ENCODE measurements at regions not wholly inside any gene's neighbourhood (a gene's known extent, or its start where the extent isn't known, plus 50 kb on each side); places are given as distances from the start of the nearest gene placed in this dataset.

- ATAC-seq (ENCODE audit: low read depth) = no peak; the same call in 1 of the 2 replicates
- POLR2A ChIA-PET (ENCODE audit: unreplicated experiment) = no interaction called here
- H2BK15ac ChIP-seq (ENCODE audit: low read depth, low read length) = no peak overlapping the region
- 17% methylated on average over 1 of the region's 2 CpGs; no CpG with 5 or more reads in 1 of the 2 experiments for WGBS, 2 experiments (ENCODE audit: extremely low coverage in 2 of 2, insufficient read length in 1 of 2)
- peak; percentile 32 for DNase-seq
- no peaks in the 10 kb centered on the region for H3K79me1 ChIP-seq (ENCODE audit: low read depth in 1 of 2, low read length in 2 of 2)
- H2BK5ac ChIP-seq (ENCODE audit: low read depth, low read length, poor library complexity, severe bottlenecking) = no peak overlapping the region
- H3K18ac ChIP-seq (ENCODE audit: low read depth, low read length) = no peak overlapping the region
- H2AK9ac ChIP-seq (replicated peaks; ENCODE audit: low read depth, low read length, poor library complexity) = no peak overlapping the region
- H3K9ac ChIP-seq (ENCODE audit: low read depth, low read length) = no peak overlapping the region
- intact Hi-C loops (cut with micrococcal nuclease) = no loop called here
- H3K9me3 ChIP-seq (ENCODE audit: control insufficient read depth, insufficient read depth, low read length) = peaks cover 3% of the 10 kb centered on the region; the same call in 1 of the 2 replicates
- no peak overlapping the region for H3K14ac ChIP-seq (replicated peaks; ENCODE audit: low read depth, low read length)
- no TSS peak for BruUV-seq (replicated peaks)
- no peak overlapping the region for H2BK120ac ChIP-seq (ENCODE audit: low read depth, low read length)
- no peak overlapping the region for H2AK5ac ChIP-seq (ENCODE audit: low read depth, low read length)
- H4K8ac ChIP-seq (ENCODE audit: low read depth in 2 of 2, low read length in 2 of 2) = no peak overlapping the region
- H4K5ac ChIP-seq (ENCODE audit: low read depth, low read length) = no peak overlapping the region
- H3K36me3 ChIP-seq (ENCODE audit: control insufficient read depth, insufficient read depth, low read length) = no peaks in the 10 kb centered on the region
- no peak overlapping the region for H3K4me2 ChIP-seq (ENCODE audit: low read depth, low read length)
- dilution Hi-C loops (cut with HindIII; ENCODE audit: low sequenced_read_pairs, unreplicated experiment) = no loop called here
- H3K4me1 ChIP-seq (ENCODE audit: control insufficient read depth, insufficient read depth, low read length) = no peaks in the 10 kb centered on the region
- in situ Hi-C loops (cut with MboI; ENCODE audit: low sequenced_read_pairs) = no loop called here
- H3K27me3 ChIP-seq (ENCODE audit: control insufficient read depth, insufficient read depth, low read length) = peaks cover 8% of the 10 kb centered on the region
- CTCF ChIA-PET = interaction anchor here (1.2 kb wide), 1 partner anchor 12 kb away, joined by 3 read pairs; no protein-coding TSS in a partner anchor
- no peak overlapping the region for H3K4me3 ChIP-seq (ENCODE audit: insufficient read depth, low read depth, low read length)
- H3K4ac ChIP-seq (ENCODE audit: low read depth, low read length) = no peak overlapping the region
- H2BK20ac ChIP-seq (ENCODE audit: low read depth, low read length) = no peak overlapping the region
- no peak overlapping the region for H2AFZ ChIP-seq (replicated peaks; ENCODE audit: low read length, poor library complexity)
- H3K23ac ChIP-seq (ENCODE audit: low read depth, low read length) = no peak overlapping the region
- no peaks in the 10 kb centered on the region for H4K20me1 ChIP-seq (ENCODE audit: insufficient read depth, low read length)
- no peaks in the 10 kb centered on the region for H3K9me1 ChIP-seq (ENCODE audit: insufficient read depth, low read length)
- TF ChIP-seq RFX5 (IDR thresholded peaks at IDR 0.05; ENCODE audit: low read depth, low read length) = no peak
- TF ChIP-seq POLR2A (IDR thresholded peaks at IDR 0.05; ENCODE audit: low read depth, low read length) = no peak
- no peak for TF ChIP-seq ELK1 (IDR thresholded peaks at IDR 0.05; ENCODE audit: borderline replicate concordance, low read depth, low read length)
- TF ChIP-seq BHLHE40 (IDR thresholded peaks at IDR 0.05; ENCODE audit: low read depth, low read length) = no peak
- no peak for TF ChIP-seq CHD1 (IDR thresholded peaks at IDR 0.05; ENCODE audit: low read depth, low read length)
- TF ChIP-seq CEBPB (IDR thresholded peaks at IDR 0.05; ENCODE audit: low read depth, low read length) = no peak
- TF ChIP-seq MAZ (IDR thresholded peaks at IDR 0.05; ENCODE audit: borderline replicate concordance, low read depth, low read length) = no peak
- H3K27ac ChIP-seq (ENCODE audit: insufficient read depth, low read length) = no peak overlapping the region
- H3K56ac ChIP-seq (ENCODE audit: extremely low read depth, insufficient read depth, low read length) = no peak overlapping the region
- no peak overlapping the region for H4K91ac ChIP-seq (ENCODE audit: insufficient read depth, low read depth, low read length)
Measured at GRCh38 chr12:47534695-47535094, 171.1 kb downstream of the RPAP3 start.
